ENCODE measurements at regions not wholly inside any gene's neighbourhood (a gene's known extent, or its start where the extent isn't known, plus 50 kb on each side); places are given as distances from the start of the nearest gene placed in this dataset.

DNA sequence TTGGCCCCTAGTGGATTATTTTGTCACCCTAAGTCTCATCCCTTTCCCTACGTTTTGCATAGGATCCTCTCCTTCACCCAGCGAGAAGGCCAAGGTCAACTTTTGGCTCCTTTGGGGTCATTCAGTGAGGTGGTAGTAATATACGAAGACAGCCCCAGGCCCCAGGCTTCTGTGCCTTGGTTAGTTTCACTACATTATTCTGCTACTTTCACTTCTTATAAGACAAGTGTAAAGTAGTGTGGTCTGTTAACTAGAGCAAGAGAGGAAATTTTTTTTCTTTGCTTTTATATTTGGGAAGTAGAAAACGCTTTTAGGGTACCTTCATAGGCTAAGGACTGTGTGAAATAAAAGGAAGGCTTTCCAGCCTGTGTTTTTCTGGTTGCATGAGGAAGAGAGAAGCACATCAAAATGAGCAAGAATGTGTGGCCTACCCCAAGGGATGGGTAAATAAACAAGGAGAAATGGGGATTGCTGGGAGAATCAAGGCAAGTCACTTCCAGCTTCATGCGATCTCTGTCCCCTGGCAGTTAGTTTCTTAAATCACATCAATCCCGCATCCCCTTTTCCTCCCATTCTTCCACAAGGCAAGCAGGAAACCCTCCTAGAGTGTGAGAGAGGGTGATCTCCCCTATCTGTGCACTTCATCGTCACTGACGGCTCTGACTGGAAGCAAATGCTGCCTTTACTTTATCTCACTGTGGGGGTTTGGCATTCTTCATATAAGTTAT is 677.0 kb upstream of the WWC1 start:
- no peak overlapping the region for H3K27ac ChIP-seq (ENCODE audit: low read length)
- no peaks in the 10 kb centered on the region for H3K27me3 ChIP-seq (ENCODE audit: control insufficient read depth, insufficient read depth, low read length)
- no peaks in the 10 kb centered on the region for H3K4me1 ChIP-seq (ENCODE audit: control insufficient read depth, insufficient read depth, low read length)
- DNase-seq: no peak
- no peak overlapping the region for H3K4me3 ChIP-seq (ENCODE audit: low read length)
- WGBS (ENCODE audit: insufficient coverage, low lambda C conversion rate): 86% methylated on average over 3 of the region's 8 CpGs
- H3K36me3 ChIP-seq (ENCODE audit: control insufficient read depth, insufficient read depth, low read length): no peaks in the 10 kb centered on the region
- H3K9me3 ChIP-seq (ENCODE audit: control insufficient read depth, low read depth, low read length): no peaks in the 10 kb centered on the region

DNA sequence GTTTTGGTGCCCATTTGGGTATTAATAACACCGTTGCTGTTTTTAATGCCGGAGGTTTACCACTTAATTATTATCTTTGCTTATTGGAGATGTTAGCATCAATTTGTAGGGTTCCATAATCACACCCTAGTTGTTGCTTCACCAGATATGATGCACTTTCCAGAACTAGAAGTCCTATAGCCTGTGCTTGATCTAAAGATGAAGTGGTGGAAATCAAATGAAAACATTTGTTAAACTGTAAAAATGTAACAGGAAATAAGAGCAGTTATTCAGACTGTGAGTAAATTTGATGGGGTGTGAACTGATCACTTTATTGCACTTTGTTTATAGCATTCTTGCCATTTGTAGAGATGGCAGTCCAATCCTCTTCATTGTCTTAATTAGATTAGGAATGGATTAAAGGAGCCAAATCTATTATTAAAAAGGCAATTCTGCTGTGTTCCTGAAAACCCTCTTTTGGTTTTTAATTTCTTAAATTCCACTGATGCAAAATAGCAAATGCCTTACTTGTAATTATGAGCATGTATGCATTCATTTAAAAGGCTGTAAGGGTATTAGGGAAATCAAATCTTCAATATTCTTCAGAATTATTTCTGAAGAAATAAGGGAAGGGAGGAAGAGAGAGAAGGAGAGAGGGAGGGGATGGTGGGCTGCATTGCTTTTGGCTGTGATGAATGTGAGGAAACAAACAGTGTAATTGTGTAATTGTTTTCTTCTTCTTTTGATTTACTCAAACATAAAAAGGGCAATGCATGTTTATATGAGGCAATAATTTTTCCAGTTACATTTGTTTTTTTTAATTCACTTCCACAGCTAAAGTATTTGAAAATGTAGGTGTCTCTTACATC is 675.2 kb upstream of the WWC1 start:
- H3K36me3 ChIP-seq (ENCODE audit: control insufficient read depth, insufficient read depth, low read length): no peaks in the 10 kb centered on the region
- WGBS (ENCODE audit: insufficient coverage, low lambda C conversion rate): no CpG with 5 or more reads among the region's 2 CpGs
- no peaks in the 10 kb centered on the region for H3K4me1 ChIP-seq (ENCODE audit: control insufficient read depth, insufficient read depth, low read length)
- no peaks in the 10 kb centered on the region for H3K9me3 ChIP-seq (ENCODE audit: control insufficient read depth, low read depth, low read length)
- H3K27me3 ChIP-seq (ENCODE audit: control insufficient read depth, insufficient read depth, low read length): no peaks in the 10 kb centered on the region
- no peak overlapping the region for H3K27ac ChIP-seq (ENCODE audit: low read length)
- H3K4me3 ChIP-seq (ENCODE audit: low read length): no peak overlapping the region
- no peak for DNase-seq

DNA sequence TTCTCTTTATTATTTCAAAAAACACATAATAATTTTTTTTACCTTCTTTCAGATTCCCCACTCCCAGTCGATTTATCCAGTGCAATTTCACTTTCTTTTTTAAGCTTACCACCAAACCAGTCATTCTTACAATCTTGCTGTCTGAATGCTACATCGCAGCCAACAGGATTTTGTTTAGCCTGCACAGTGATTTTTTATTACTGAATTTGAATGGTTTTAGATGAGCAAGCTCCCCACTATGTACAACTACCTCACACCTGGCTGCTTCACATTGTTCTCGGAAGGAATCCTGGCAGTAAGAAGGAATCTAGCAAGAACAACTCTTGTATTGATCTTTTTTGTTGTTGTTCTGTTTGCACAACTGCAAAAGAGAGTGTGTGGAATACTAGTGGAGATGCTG is 668.1 kb upstream of the WWC1 start:
- 36% methylated on average over 1 of the region's 3 CpGs for WGBS (ENCODE audit: insufficient coverage, low lambda C conversion rate)
- Histone ChIP-seq H3K36me3 (ENCODE audit: control insufficient read depth, insufficient read depth, low read length) (no peaks in the 10 kb centered on the region), H3K4me3 (ENCODE audit: low read length) (no peak overlapping the region), H3K4me1 (ENCODE audit: control insufficient read depth, insufficient read depth, low read length) (no peaks in the 10 kb centered on the region), H3K27ac (ENCODE audit: low read length) (no peak overlapping the region), H3K9me3 (ENCODE audit: control insufficient read depth, low read depth, low read length) (no peaks in the 10 kb centered on the region), H3K27me3 (ENCODE audit: control insufficient read depth, insufficient read depth, low read length) (no peaks in the 10 kb centered on the region)
- DNase-seq: no peak

GRCh38 chr5:167624053-167624452 is 667.4 kb upstream of the WWC1 start:
- Histone ChIP-seq H3K4me3 (ENCODE audit: low read length) (no peak overlapping the region), H3K27me3 (ENCODE audit: control insufficient read depth, insufficient read depth, low read length) (no peaks in the 10 kb centered on the region), H3K9me3 (ENCODE audit: control insufficient read depth, low read depth, low read length) (no peaks in the 10 kb centered on the region), H3K27ac (ENCODE audit: low read length) (no peak overlapping the region), H3K4me1 (ENCODE audit: control insufficient read depth, insufficient read depth, low read length) (no peaks in the 10 kb centered on the region), H3K36me3 (ENCODE audit: control insufficient read depth, insufficient read depth, low read length) (no peaks in the 10 kb centered on the region)
- no peak for DNase-seq
- 100% methylated on average over 1 of the region's 2 CpGs for WGBS (ENCODE audit: insufficient coverage, low lambda C conversion rate)

- no peaks in the 10 kb centered on the region for H3K4me1 ChIP-seq (ENCODE audit: control insufficient read depth, insufficient read depth, low read length)
- no CpG with 5 or more reads among the region's 8 CpGs for WGBS (ENCODE audit: insufficient coverage, low lambda C conversion rate)
- no peak overlapping the region for H3K4me3 ChIP-seq (ENCODE audit: low read length)
- no peaks in the 10 kb centered on the region for H3K36me3 ChIP-seq (ENCODE audit: control insufficient read depth, insufficient read depth, low read length)
- no peak overlapping the region for H3K27ac ChIP-seq (ENCODE audit: low read length)
- H3K9me3 ChIP-seq (ENCODE audit: control insufficient read depth, low read depth, low read length): no peaks in the 10 kb centered on the region
- H3K27me3 ChIP-seq (ENCODE audit: control insufficient read depth, insufficient read depth, low read length): no peaks in the 10 kb centered on the region
- no peak for DNase-seq
These were observed 664.9 kb upstream of the WWC1 start for GRCh38 chr5:167626341-167627123.

- Histone ChIP-seq H3K4me3 (ENCODE audit: low read length) (no peak overlapping the region), H3K4me1 (ENCODE audit: control insufficient read depth, insufficient read depth, low read length) (no peaks in the 10 kb centered on the region), H3K27me3 (ENCODE audit: control insufficient read depth, insufficient read depth, low read length) (no peaks in the 10 kb centered on the region), H3K36me3 (ENCODE audit: control insufficient read depth, insufficient read depth, low read length) (no peaks in the 10 kb centered on the region), H3K9me3 (ENCODE audit: control insufficient read depth, low read depth, low read length) (no peaks in the 10 kb centered on the region), H3K27ac (ENCODE audit: low read length) (no peak overlapping the region)
- DNase-seq: no peak
- 84% methylated on average over 3 of the region's 3 CpGs for WGBS (ENCODE audit: insufficient coverage, low lambda C conversion rate)
These were observed 661.8 kb upstream of the WWC1 start for GRCh38 chr5:167629634-167630033.

DNA sequence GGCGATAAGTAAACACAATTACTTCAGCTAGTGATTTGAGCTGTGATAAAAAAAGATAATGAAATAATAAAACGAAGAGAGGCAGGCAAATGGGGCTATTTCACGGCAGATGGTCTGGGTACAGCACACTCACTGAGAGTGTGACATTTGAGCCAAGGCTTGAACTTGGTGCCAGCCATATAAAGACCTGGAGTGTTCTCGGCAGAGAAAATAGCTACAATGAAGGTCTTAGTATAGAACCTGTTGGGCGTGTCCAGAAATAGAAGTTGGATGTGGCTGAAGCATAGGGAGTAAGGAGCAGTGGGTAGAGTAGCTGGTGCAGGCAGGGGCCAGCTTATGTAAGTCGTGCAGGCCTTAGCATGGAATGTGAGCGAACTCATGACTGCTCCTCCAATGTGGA is 660.3 kb upstream of the WWC1 start:
- H3K9me3 ChIP-seq (ENCODE audit: control insufficient read depth, low read depth, low read length): no peaks in the 10 kb centered on the region
- WGBS (ENCODE audit: insufficient coverage, low lambda C conversion rate): 50% methylated on average over 2 of the region's 7 CpGs
- H3K4me3 ChIP-seq (ENCODE audit: low read length): no peak overlapping the region

DNA sequence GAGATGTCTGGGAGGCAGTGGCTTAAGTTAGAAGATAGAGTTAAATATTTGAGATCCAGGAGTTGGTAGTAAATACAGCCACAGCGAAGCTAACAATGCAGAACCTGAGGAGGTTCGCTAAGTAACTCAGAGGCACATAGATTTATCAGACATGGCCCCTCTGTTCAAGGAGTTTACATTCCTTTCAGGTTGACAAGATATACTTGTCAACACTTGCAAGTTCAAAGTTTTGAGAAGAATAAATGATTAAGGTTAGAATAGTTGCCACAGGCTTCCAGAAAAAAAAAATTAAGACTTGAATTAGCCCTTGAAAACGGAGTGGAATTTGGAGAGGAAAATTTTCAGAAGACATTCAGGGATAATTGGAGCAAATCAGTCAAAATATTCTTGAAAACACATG is 658.3 kb upstream of the WWC1 start:
- Histone ChIP-seq H3K4me3 (ENCODE audit: low read length) (no peak overlapping the region), H3K27me3 (ENCODE audit: control insufficient read depth, insufficient read depth, low read length) (no peaks in the 10 kb centered on the region), H3K4me1 (ENCODE audit: control insufficient read depth, insufficient read depth, low read length) (no peaks in the 10 kb centered on the region), H3K9me3 (ENCODE audit: control insufficient read depth, low read depth, low read length) (no peaks in the 10 kb centered on the region), H3K27ac (ENCODE audit: low read length) (no peak overlapping the region), H3K36me3 (ENCODE audit: control insufficient read depth, insufficient read depth, low read length) (no peaks in the 10 kb centered on the region)
- DNase-seq: no peak
- WGBS (ENCODE audit: insufficient coverage, low lambda C conversion rate): 88% methylated on average over 1 of the region's 3 CpGs

More for the DNA sequence above, 660.3 kb upstream of the WWC1 start:
- Histone ChIP-seq H3K36me3 (ENCODE audit: control insufficient read depth, insufficient read depth, low read length) (no peaks in the 10 kb centered on the region), H3K27ac (ENCODE audit: low read length) (no peak overlapping the region), H3K4me1 (ENCODE audit: control insufficient read depth, insufficient read depth, low read length) (no peaks in the 10 kb centered on the region), H3K27me3 (ENCODE audit: control insufficient read depth, insufficient read depth, low read length) (no peaks in the 10 kb centered on the region)
- no peak for DNase-seq

GRCh38 chr5:167633931-167634341 is 657.5 kb upstream of the WWC1 start:
- no peak overlapping the region for H3K27ac ChIP-seq (ENCODE audit: low read length)
- WGBS (ENCODE audit: insufficient coverage, low lambda C conversion rate): no CpG with 5 or more reads among the region's 2 CpGs
- H3K27me3 ChIP-seq (ENCODE audit: control insufficient read depth, insufficient read depth, low read length): no peaks in the 10 kb centered on the region
- no peak overlapping the region for H3K4me3 ChIP-seq (ENCODE audit: low read length)
- no peaks in the 10 kb centered on the region for H3K9me3 ChIP-seq (ENCODE audit: control insufficient read depth, low read depth, low read length)
- H3K36me3 ChIP-seq (ENCODE audit: control insufficient read depth, insufficient read depth, low read length): no peaks in the 10 kb centered on the region
- no peak for DNase-seq
- H3K4me1 ChIP-seq (ENCODE audit: control insufficient read depth, insufficient read depth, low read length): no peaks in the 10 kb centered on the region

DNA sequence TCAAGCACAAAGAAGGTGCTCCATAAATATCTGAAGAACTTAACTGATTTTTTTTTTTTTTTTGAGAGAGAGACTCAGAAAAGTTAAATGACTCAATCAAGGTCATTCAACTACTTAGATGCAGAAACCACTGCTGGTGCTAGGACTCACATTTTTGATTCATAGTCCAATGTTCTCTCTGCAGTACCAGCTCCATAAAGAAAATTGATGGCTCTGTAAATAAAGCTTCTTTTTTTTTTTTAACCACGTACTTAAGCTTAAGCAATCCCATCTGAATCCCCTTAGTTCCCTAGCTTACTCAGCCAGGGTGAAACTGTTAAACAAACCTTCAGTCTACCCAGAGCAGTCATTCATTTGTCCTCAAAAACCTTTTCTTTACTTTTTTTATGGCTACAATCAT is 657.0 kb upstream of the WWC1 start:
- H3K9me3 ChIP-seq (ENCODE audit: control insufficient read depth, low read depth, low read length): no peaks in the 10 kb centered on the region
- no peaks in the 10 kb centered on the region for H3K36me3 ChIP-seq (ENCODE audit: control insufficient read depth, insufficient read depth, low read length)
- H3K27ac ChIP-seq (ENCODE audit: low read length): no peak overlapping the region
- DNase-seq: no peak
- no CpG with 5 or more reads among the region's 1 CpG for WGBS (ENCODE audit: insufficient coverage, low lambda C conversion rate)
- H3K4me1 ChIP-seq (ENCODE audit: control insufficient read depth, insufficient read depth, low read length): no peaks in the 10 kb centered on the region
- H3K4me3 ChIP-seq (ENCODE audit: low read length): no peak overlapping the region
- H3K27me3 ChIP-seq (ENCODE audit: control insufficient read depth, insufficient read depth, low read length): no peaks in the 10 kb centered on the region
